HG03045 (cell line): ENCODE measurements at regions not wholly inside any gene's neighbourhood (a gene's known extent, or its start where the extent isn't known, plus 50 kb on each side); places are given as distances from the start of the nearest gene placed in this dataset.
"Not testable (repeated sequence)": the region's sequence is repeated elsewhere in the genome, so short reads cannot be mapped to it uniquely, and the experiment has no call there.

Source experiments
- ATAC-seq: cut with Tn5 transposase; IDR thresholded peaks from one replicate; pipeline ENCODE4 v1.9.1; 2021; ENCODE audit warnings: mild to moderate bottlenecking, moderate library complexity; ENCODE audit not compliant: unreplicated experiment

DNA sequence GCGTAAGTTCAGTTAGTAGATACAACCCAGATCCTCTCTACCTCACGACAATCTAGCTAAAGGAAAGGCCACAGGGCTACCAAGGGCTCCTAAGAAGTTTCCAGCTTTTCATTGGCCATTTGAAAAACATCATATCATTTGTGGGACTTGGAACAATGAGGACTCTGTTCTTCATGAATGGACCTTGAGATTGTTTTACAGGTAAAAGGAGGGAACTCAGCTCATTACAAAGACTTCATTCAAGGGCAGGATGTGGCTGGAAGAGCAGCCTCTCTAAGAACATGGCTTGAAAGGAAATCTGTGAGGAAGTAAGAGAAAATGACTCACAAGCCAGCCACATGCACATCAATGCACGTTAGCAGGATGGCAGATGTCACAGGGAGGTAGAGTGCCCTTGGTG lies 105.9 kb upstream of the SLC7A11 start:
- no peak for ATAC-seq

DNA sequence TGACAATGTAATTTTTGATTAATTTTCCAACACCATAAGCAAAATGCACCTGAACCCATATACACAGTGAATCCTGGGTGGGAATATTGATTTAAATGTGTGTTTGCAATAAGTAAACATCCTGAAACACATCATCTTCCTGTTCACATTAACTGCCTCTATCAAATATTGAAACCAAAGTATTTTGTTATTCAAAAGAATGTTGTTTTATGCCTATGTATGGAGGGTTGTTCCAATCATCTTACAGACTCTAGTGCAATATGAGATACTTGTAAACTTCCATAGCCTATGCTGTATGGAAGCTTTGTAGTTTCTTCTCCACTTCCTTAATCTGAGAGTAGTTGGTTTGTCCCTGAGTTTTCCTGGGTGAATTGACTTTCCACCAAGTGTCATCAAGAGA lies 105.4 kb upstream of the SLC7A11 start:
- no peak for ATAC-seq

DNA sequence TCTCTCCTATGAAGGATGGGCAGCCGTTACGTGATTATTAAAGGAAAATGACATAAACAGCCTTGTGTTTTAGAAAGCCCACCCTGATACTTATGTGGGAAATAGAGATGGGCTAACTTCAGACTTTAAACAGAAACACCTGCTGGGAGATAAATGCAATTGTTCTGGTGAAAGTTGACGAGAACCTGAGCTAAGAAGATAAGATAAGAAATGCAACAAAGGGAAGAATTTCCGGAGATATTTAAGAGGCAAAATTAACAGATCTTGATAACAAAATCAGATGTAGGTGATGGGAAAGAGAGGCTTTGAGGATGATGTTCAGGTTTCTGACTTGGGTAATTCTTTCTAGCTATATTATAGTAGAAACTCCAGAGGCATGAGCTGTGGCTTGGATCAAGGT lies 102.7 kb upstream of the SLC7A11 start:
- ATAC-seq = no peak

DNA sequence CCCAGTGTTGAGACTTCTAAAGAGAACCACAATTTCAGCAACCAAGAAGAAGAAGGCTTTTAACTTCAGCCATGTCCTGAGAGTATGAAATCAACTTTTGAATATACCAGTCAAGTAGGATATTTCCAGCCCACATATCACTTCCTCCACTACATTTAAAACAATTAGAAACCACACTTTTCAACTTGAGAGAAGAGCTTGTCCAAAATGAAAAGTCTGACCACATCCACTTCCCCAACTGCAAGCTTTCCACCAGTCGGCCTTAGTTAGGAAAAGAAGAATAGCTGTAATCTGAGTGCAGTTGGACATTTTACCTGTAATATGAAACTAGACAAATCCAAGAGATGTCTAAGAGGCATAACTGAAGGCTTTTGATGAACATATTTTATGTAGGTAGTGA lies 101.9 kb upstream of the SLC7A11 start:
- ATAC-seq = no peak

DNA sequence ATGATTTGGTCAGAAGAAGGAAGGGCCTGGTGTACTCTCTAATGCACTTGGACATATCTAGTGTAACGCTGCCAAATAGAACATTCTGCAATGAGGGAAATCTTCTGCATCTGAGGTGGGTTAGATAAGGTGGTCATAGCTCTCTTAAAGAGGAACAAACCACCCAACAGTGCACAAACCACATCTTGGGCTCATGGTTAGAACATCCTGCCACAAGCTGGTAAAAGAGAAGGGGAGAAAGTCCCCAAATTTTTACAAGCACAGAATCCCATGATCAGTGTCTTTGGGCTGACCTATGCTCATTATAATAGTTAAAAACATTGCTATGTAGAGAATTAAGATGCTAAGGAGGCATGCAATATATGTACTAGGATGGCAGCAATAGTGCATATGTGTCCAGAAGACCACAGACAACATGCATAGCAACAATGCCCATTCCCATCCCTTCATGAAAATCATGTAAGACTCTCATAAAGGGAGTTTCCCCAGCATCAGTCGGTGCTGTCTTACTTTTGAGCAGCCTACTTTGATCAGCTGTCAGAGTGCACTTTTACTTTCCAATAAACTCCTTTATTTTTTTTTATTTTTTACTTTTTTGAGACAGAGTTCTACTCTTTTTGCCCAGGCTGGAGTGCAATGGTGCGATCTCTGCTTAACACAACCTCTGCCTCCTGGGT lies 99.7 kb upstream of the SLC7A11 start:
- no peak for ATAC-seq

DNA sequence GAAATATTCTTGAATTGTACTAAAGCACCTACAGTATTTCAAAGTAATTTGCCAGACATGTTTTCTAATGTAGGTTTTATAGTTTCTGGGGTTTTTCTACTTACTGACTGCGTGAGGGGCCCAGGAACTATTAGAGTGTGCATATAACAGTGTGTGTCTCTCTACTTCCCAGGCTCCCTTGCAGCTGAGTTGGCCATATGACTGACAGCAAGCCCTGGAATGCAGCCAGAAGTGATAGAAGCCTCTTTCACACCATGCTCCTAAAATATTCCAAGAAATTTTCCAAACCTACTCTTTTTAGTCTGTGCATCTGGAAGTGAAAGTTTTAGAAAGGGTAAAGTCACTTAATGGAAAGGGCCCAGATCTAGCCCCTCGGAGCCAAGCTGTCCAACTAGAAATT lies 96.7 kb upstream of the SLC7A11 start:
- ATAC-seq = no peak

DNA sequence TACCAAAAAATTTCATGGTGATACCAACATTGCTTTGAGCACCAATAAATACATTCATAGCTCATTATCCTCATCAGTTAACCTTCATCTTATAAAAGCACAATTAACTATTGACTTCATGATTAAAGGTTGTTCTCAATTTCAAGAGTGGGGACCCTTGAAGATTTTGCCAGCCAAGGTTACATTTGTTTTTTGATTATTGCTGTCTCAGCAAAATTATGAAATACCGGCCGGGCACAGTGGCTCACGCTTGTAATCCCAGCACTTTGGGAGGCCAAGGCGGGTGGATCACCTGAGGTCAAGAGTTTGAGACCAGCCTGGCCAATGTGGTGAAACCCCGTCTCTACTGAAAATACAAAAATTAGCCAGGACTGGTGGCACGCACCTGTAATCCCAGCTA lies 96.1 kb upstream of the SLC7A11 start:
- ATAC-seq = not testable (repeated sequence)

DNA sequence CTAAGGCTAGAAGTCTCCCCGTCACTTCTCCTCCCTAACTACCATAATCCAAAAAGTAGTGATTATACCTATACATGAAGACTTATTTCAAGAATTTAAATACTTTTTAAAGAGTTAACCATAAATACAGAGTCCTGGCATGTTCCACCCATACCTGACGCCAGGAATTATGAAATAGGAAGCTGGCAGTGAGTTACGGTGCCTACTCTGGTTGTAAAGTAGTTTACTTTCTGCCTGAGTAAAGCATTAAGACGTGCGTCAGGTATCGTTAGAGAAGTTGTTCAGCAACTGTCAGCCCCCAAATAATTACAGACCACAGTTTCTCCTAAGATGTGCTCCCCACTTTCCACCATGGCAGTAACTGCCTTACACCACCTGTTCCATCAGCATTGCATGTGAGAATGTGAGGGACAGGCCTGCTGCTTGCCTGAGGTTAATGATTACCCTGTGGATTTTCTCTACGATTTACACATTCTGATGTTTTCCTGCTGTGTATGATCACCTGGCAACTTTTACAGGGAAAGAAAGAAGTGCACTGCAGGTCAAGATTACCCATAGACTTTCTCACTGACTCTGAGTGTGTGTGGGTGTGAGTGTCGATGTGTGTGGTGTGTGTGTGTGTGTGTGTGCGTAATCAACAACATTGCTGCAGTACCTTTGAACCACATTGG lies 92.3 kb upstream of the SLC7A11 start:
- ATAC-seq = no peak

DNA sequence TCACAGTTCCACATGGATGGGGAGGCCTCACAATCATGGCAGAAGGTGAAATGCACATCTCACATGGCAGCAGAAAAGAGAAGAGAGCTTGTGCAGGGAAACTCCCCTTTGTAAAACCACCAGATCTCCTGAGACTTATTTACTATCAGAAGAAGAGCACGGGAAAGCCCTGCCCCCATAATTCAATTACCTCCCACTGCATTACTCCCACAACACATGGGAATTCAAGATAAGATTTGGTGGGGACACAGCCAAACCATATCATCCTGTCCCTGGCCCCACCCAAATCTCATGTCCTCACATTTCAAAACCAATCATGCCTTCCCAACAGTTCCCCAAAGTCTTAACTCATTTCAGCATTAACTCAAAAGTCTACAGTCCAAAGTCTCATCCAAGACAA lies 90.3 kb upstream of the SLC7A11 start:
- not testable (repeated sequence) for ATAC-seq

DNA sequence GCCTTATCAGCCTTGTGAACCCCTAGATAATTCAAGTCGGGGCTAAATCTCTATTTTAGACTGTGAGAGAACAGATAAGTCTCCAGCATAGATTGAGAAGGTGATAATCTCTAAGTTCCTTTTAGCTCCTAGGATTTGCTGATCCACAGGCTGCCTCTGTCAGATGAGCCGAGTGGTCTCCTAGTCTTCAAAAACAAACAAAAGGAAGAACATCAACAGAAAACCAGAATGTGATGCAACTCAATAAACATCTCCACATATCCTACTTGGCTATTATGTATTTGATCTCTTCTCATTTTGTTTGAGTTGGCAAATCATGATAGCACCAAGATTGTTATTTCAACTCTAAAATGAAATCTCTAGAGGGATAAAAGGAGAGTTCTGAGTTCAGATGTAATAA lies 88.4 kb upstream of the SLC7A11 start:
- ATAC-seq = no peak

DNA sequence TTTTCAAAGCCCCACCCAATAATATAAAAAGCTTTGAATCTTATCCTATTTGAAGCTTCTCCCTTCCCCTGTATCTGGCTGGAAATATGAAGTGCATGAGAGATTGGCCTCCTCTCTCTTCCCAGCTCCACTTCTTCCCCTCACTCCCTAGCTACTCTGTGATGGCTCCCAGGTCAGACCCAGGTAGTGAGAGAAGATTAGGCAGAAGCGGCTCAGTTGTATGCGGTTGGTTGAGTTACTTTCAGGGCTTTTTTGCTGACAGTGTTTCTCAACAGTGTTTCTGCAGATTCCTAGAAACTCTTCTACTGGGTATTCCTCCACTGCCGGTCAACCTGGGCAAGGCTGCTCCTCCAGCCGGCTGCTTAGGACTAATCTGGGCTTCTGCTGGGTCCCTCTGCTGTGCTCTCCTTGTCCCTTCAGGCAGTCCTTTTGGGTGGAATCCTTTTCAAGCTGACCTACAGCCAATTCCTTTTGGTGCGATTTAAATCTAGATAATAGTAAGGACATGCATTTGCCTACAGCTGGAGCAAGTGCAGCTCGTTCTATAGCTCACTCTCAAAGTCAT lies 87.4 kb upstream of the SLC7A11 start:
- ATAC-seq = no peak

DNA sequence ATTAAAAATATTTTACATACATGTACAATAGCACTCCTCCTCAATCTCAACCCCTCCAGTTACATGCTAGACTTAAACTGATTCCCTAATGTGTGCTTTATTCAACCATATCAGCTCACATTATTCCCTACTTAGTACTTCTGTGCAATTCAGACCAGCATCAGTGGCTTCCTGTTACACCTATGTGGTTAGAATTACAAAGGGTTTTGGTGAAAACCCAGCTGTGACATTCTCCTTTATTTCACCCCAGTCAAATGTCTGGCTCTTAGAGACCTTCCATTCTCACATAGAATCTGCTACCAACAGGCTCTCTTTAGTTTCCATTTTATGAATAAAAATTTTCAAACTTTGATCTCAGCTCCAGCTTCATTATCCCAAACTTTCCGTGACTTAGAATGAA lies 85.2 kb upstream of the SLC7A11 start:
- ATAC-seq = no peak

DNA sequence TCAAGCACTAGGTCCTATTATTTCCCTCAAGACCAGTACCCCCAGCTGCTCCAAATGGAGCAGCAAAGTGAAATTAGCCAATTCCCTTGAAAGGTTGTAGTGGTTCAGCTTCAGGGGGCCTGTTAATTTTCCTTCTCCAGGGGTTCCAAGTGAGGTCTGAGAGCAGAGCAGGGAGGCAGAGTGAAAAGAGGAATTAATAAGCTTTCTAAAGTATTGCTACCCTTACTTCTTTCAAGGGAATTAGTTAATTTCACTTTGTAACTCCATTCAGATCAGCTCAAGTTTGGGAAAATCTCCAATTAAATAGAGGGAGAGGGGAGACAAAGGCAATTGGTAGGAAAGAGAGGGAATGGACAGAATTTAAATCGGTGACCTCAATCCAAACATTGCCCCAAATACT lies 78.7 kb upstream of the SLC7A11 start:
- ATAC-seq = no peak

DNA sequence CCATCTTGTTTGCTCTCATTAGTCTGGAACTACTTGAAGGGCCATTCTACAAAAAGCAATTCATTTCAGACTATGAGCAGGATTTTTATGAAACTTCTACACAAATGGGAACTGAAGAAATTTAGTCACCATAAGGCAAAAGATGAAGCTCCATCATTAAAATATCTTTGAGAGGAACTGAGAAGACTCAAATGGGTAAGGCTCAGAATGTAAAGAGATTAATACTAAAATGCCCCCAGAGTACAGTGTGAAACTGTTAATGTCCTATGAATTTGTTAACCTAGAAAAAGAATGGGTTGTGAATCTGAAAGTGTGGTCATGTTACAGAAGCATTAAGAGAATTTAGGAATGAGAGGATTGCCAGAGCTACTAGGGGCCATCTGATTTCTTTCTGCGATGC lies 77.9 kb upstream of the SLC7A11 start:
- no peak for ATAC-seq

DNA sequence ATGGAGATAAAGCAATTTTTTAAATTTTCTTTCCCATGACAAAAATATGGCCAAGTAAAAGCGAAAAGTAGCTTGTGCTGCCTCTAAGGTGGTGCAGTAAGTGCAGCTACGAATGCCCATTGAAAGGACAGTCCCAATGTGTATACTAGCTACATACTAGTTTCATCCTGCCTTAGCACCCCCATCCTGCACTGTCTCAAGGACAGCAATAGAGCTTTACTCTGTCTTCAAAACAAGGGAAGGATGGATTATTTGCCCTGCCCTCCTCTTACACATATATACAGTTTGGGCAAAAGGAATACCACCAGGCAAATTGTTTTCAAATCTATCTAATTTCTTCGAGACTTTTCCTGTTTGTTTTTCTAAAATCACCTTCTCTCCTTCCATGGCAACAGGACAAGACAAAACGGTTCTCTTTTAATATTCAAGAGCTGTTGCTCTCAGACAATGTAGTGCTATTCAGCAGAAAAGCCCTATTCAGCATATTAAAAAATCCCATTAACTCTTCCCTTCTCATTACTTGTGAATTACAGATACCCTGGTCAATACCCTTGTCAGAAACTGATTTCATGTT lies 75.1 kb upstream of the SLC7A11 start:
- no peak for ATAC-seq

DNA sequence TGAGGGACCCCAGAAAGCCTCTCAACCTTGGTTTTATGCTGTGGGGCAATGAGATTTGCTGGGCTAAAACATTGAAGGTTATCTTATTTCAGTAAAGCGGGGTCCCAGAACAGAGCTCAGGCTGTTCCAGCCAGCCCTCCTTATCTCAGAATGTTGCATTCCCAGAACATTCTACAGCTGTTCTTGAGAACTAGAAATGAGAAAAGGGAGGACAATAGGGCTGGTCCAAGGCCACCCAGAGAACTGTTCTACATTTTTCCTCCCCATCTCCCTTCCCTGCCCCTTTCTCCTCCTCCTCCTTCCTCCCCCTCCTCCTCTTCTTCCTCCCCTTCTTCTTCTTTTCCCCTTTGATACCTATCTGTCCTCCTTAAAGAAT lies 70.4 kb upstream of the SLC7A11 start:
- no peak for ATAC-seq

DNA sequence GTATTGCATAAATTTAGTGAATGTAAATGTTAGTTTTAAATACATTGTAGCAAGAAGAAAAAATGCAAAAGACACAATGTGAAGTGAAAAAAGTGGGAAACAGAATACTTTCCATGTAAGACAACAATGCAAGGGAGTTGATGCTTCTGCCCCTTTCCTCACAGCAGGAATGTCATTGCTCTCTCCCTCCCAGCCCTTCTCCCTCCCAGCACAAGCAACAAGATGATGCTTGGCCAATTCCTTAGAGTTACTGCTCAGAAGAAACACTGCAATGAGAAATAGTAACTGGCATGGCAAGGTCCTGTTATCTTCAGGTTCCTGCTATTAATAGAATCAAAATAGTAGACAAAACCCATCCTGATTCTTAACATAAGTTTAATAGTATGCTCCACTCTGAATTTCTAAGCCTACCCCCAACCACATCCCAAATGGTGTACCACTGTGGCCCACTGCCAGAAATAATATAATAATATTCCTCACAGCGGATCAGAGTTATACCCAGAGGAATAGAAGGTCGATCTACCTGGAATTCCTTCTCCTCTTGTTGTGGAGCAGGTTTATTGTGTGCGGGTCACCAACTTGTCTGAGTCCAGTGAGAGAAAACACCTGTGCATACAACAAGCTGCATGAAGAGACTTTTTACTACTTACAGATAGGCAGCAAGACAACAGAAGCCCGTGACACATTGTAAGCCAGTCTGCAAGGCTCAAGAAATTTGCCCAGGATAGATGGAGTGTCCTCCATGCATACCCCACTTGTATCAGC lies 69.8 kb upstream of the SLC7A11 start:
- no peak for ATAC-seq

DNA sequence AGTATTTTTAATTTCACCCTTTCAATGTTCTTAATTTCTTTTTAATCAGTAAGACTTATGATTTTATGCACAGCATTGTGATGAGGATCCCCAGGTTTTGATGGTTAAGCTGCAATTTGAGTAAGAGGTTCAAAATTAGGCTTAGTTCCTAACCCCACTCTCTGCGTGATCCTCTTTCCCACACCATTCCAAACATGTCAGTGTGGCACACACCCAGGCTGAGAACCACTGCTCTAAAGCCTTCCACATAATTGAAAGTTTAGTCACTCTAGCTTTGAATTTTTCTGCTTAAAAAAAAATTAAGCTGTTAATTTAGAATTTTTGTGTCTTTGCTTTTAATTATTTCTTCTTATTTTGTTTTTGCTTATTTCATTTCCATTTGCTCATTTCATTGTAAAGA lies 68.8 kb upstream of the SLC7A11 start:
- no peak for ATAC-seq

DNA sequence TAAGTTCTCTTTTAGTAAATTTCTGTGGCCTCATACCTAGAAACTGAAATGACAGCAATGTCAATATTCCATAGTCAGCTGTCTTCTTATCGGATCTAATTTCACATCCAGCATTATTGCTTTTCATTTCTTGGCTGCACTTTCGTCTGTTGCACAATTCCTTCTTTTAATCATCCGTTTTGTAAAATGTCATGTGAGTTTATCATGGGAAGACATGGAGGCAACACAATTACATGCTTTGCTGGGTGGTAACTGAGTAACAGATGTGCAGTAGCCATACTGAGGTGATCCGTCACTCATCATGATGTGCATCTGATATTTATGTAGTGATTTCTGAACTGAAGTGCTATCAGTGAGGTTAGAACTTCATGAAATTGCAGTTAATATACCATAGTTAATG lies 68.3 kb upstream of the SLC7A11 start:
- no peak for ATAC-seq

DNA sequence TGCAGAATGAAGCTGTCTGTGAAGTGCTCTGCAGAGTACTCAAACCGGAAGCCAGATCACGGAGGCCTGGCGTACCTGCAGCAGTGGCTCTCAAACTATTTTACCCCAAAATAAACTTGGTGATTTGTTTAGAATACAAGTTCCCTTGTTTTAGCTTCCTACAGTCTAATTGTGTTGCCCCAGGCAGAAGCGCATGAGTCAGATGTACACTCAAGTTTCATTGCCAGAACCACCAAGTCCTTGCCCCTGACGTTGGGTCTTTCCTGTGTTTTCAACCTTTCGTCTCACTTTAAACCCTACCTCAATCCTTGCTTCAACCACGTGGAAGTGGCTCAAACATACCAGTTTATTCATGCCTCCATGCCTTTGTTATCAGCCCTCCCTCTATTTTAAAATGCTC lies 66.2 kb upstream of the SLC7A11 start:
- no peak for ATAC-seq

DNA sequence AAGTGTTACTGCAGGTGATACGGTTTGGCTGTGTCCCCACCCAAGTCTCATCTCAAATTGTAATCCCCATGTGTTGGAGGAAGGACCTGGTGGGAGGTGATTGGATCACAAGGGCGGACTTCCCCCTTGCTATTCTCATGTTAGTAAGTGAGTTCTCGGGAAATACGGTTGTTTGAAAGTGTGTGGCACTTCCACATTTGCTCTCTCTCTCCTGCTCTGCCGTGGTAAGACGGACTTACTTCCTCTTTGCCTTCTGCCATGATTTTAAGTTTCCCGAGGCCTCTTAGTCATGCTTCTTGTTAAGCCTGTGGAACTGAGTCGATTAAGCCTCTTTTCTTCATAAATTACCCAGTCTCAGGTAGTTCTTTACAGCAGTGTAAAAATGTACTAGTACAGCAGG lies 65.2 kb upstream of the SLC7A11 start:
- ATAC-seq = no peak

DNA sequence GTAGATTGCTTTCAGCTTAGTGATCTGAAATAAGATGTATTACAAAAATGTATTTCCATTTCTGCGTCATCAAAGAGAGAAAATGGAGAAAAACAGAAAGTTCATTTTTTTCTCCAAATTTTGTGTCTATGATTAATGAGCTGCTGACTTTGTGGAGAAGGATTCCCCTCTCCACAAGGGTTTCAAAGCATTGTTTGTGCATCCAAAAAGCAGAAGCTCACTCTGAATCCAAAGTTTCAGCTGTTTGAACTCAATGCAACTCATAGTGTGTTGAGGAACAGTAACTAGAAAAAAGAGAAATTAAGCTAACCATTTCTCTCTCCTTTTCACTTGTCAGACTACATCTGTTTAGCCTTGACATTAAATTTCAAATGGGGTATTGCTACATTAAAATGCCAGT lies 62.9 kb upstream of the SLC7A11 start:
- ATAC-seq = no peak
